K562 (cell line): ENCODE measurements at regions not wholly inside any gene's neighbourhood (a gene's known extent, or its start where the extent isn't known, plus 50 kb on each side); places are given as distances from the start of the nearest gene placed in this dataset.

Experiments
- ASH1L ChIP-seq: fragments of 450-650 bp; IDR thresholded peaks from 2 replicates; pipeline ENCODE4 v1.6.1; 2018; ENCODE audit warnings: borderline replicate concordance, mild to moderate bottlenecking, low read depth; ENCODE audit not compliant: partially characterized antibody
- BACH1 ChIP-seq: fragments of 200-800 bp; sonication (Bioruptor generic); IDR thresholded peaks from 2 replicates; pipeline ENCODE4 v1.6.1; 2016; ENCODE audit warnings: missing genetic modification characterization, missing compliant biosample characterization
- CC2D1A ChIP-seq: fragments of 450-650 bp; IDR thresholded peaks from 2 replicates; pipeline ENCODE4 v1.6.1; 2017; ENCODE audit warnings: mild to moderate bottlenecking
- CTCF ChIP-seq, 3 experiments: IDR thresholded peaks in 2 of 3; conservative IDR thresholded peaks in 1 of 3; 2 replicates each; pipeline ENCODE4 v1.5.1; 2011 to 2012; ENCODE audit warnings: low read length in 3 of 3, mild to moderate bottlenecking in 3 of 3, control low read depth in 2 of 3, improper control_type of control experiment in 1 of 3, inconsistent platforms in 1 of 3, low read depth in 1 of 3, mixed read lengths in 1 of 3, moderate library complexity in 1 of 3; ENCODE audit not compliant: insufficient read depth in 2 of 3
- DEAF1 ChIP-seq: fragments of 450-650 bp; formaldehyde crosslinking; IDR thresholded peaks from 2 replicates; pipeline ENCODE4 v1.4.0; 2020; ENCODE audit warnings: mild to moderate bottlenecking, moderate library complexity
- FOXP4 ChIP-seq: sonication (generic); formaldehyde crosslinking; IDR thresholded peaks from 2 replicates; pipeline ENCODE4 v1.8.0; 2022; ENCODE audit warnings: mild to moderate bottlenecking, missing genetic modification reagents, borderline replicate concordance
- REST ChIP-seq, 2 experiments: fragments of 450-650 bp; formaldehyde crosslinking in 1 of 2; IDR thresholded peaks; 2 replicates each; pipeline versions ENCODE4 v1.4.0 to v1.6.1; 2014 to 2020; ENCODE audit warnings: mild to moderate bottlenecking in 2 of 2, borderline replicate concordance in 1 of 2, low read depth in 1 of 2
- SMC3 ChIP-seq: conservative IDR thresholded peaks from 2 replicates; pipeline ENCODE4 v1.6.1; 2011; ENCODE audit warnings: low read depth, low read length, improper control_type of control experiment; ENCODE audit not compliant: insufficient read depth
- ZNF707 ChIP-seq: fragments of 250-450 bp; sonication (Bioruptor Pico); conservative IDR thresholded peaks from 2 replicates; pipeline ENCODE4 v1.8.0; 2022; ENCODE audit warnings: inconsistent platforms, mild to moderate bottlenecking, moderate library complexity

GRCh38 chr2:58448065-58448507 is 207.0 kb upstream of the FANCL start (continued):
- TF ChIP-seq REST (IDR thresholded peaks at IDR 0.05; ENCODE audit: borderline replicate concordance), result peak; percentile 80
- no peak for TF ChIP-seq REST (CRISPR knock-in tag; IDR thresholded peaks at IDR 0.05; ENCODE audit: low read depth)
- no peak for TF ChIP-seq BACH1 (tag)
- TF ChIP-seq CC2D1A, result peak; percentile 37; the same call in 1 of the 2 replicates
- peak; percentile 67 to 81 (median 75) for TF ChIP-seq CTCF (IDR thresholded peaks at IDR 0.05 in 2 of 3, conservative IDR thresholded peaks at IDR 0.05 in 1 of 3; ENCODE audit: insufficient read depth in 2 of 3, low read depth in 1 of 3, low read length in 3 of 3)
- TF ChIP-seq ASH1L, result no peak
- peak; percentile 47; the same call in 1 of the 2 replicates for TF ChIP-seq SMC3
- no peak for TF ChIP-seq FOXP4 (CRISPR knock-in tag)
- TF ChIP-seq DEAF1, result 0 out of 2 replicates have a peak, but pooled peaks have one; percentile 40
- TF ChIP-seq ZNF707 (CRISPR knock-in tag), result no peak
